Astrocyte (in vitro differentiated cells and primary cell): ENCODE measurements at regions not wholly inside any gene's neighbourhood (a gene's known extent, or its start where the extent isn't known, plus 50 kb on each side); places are given as distances from the start of the nearest gene placed in this dataset.

ENCODE experiments used
- DNase-seq: peaks from one replicate; pipeline ENCODE4 v3.0.0-alpha.2; 2010; ENCODE audit warnings: low read depth
- FAIRE-seq: peaks from 2 replicates; lab custom pipeline; 2011; peaks lifted over from hg19 to GRCh38; lab: Jason Lieb, UNC
- H2AFZ ChIP-seq: 2 replicates; pipeline ENCODE4 v1.6.0; 2012; ENCODE audit warnings: low read depth, low read length, inconsistent platforms
- H3K27ac ChIP-seq: 2 replicates; pipeline ENCODE4 v1.5.1; 2011; ENCODE audit warnings: low read depth, low read length, inconsistent platforms
- H3K27me3 ChIP-seq: 2 replicates; pipeline ENCODE4 v1.6.0; 2011; ENCODE audit warnings: low read length, inconsistent platforms; ENCODE audit not compliant: insufficient read depth
- H3K36me3 ChIP-seq: 2 replicates; pipeline ENCODE4 v1.5.1; 2011; ENCODE audit warnings: low read length, inconsistent platforms; ENCODE audit not compliant: insufficient read depth
- H3K4me1 ChIP-seq: 2 replicates; pipeline ENCODE4 v1.5.1; 2011; ENCODE audit warnings: low read length, inconsistent platforms; ENCODE audit not compliant: insufficient read depth
- H3K4me2 ChIP-seq: 2 replicates; pipeline ENCODE4 v1.6.0; 2012; ENCODE audit warnings: low read length, inconsistent platforms
- H3K4me3 ChIP-seq: 2 replicates; pipeline ENCODE4 v1.5.1; 2011; ENCODE audit warnings: low read depth, mild to moderate bottlenecking, low read length, inconsistent platforms; ENCODE audit not compliant: insufficient read depth
- H3K79me2 ChIP-seq: 2 replicates; pipeline ENCODE4 v1.6.0; 2012; ENCODE audit warnings: mild to moderate bottlenecking, low read length, inconsistent platforms; ENCODE audit not compliant: insufficient read depth
- H3K9ac ChIP-seq: 2 replicates; pipeline ENCODE4 v1.6.0; 2012; ENCODE audit warnings: mild to moderate bottlenecking, low read length, inconsistent platforms
- H3K9me3 ChIP-seq: 2 replicates; pipeline ENCODE4 v1.5.1; 2012; ENCODE audit warnings: low read depth, mild to moderate bottlenecking, low read length, inconsistent platforms; ENCODE audit not compliant: insufficient read depth
- H4K20me1 ChIP-seq: 2 replicates; pipeline ENCODE4 v1.6.0; 2012; ENCODE audit warnings: low read length, inconsistent platforms; ENCODE audit not compliant: insufficient read depth
- H3K27ac Mint-ChIP-seq: one replicate; pipeline ENCODE4 v1.8.0; 2021; ENCODE audit warnings: mild to moderate bottlenecking, mixed read lengths; ENCODE audit not compliant: unreplicated experiment
- H3K27me3 Mint-ChIP-seq: one replicate; pipeline ENCODE4 v1.8.0; 2021; ENCODE audit warnings: low read depth, mixed read lengths; ENCODE audit not compliant: unreplicated experiment
- H3K36me3 Mint-ChIP-seq: one replicate; pipeline ENCODE4 v1.8.0; 2021; ENCODE audit warnings: low read depth, mixed read lengths; ENCODE audit not compliant: unreplicated experiment
- H3K4me1 Mint-ChIP-seq: one replicate; pipeline ENCODE4 v1.8.0; 2021; ENCODE audit warnings: low read depth, mixed read lengths; ENCODE audit not compliant: unreplicated experiment
- H3K4me3 Mint-ChIP-seq: one replicate; pipeline ENCODE4 v1.8.0; 2021; ENCODE audit warnings: mild to moderate bottlenecking, moderate library complexity, mixed read lengths; ENCODE audit not compliant: unreplicated experiment
- H3K9me3 Mint-ChIP-seq: one replicate; pipeline ENCODE4 v1.8.0; 2021; ENCODE audit warnings: mild to moderate bottlenecking, mixed read lengths; ENCODE audit not compliant: unreplicated experiment
- CTCF ChIP-seq: IDR thresholded peaks from 2 replicates; pipeline ENCODE4 v1.5.1; 2011; ENCODE audit warnings: low read depth, mild to moderate bottlenecking, inconsistent platforms, low read length, moderate library complexity; ENCODE audit not compliant: insufficient read depth
- EZH2 ChIP-seq: IDR thresholded peaks from 2 replicates; pipeline ENCODE4 v1.6.1; 2012; ENCODE audit warnings: mild to moderate bottlenecking, low read length, inconsistent platforms; ENCODE audit not compliant: insufficient read depth

GRCh38 chr16:79691007-79691406 is 90.5 kb upstream of the MAF start:
- FAIRE-seq: no peak

GRCh38 chr16:79690159-79690558 is 89.6 kb upstream of the MAF start:
- Histone ChIP-seq H3K27ac (no peak overlapping the region), H3K79me2 (no peaks in the 10 kb centered on the region), H3K36me3 (no peaks in the 10 kb centered on the region), H2AFZ (no peak overlapping the region), H3K4me3 (no peak overlapping the region), H3K4me1 (peaks cover 9% of the 10 kb centered on the region), H3K9me3 (no peaks in the 10 kb centered on the region), H3K9ac (no peak overlapping the region), H3K27me3 (no peaks in the 10 kb centered on the region), H4K20me1 (no peaks in the 10 kb centered on the region), H3K4me2 (no peak overlapping the region)
- no peak for FAIRE-seq
- H3K27me3 Mint-ChIP-seq: no peaks in the 10 kb centered on the region
- no peak overlapping the region for H3K4me3 Mint-ChIP-seq
- peaks cover 2% of the 10 kb centered on the region for H3K9me3 Mint-ChIP-seq
- H3K4me1 Mint-ChIP-seq: no peaks in the 10 kb centered on the region
- H3K27ac Mint-ChIP-seq: no peak overlapping the region
- no peaks in the 10 kb centered on the region for H3K36me3 Mint-ChIP-seq
- DNase-seq: peak; percentile 10
- TF ChIP-seq EZH2 (no peak), CTCF (no peak)

More at GRCh38 chr16:79691007-79691406, 90.5 kb upstream of the MAF start:
- no peaks in the 10 kb centered on the region for H3K79me2 ChIP-seq
- no peaks in the 10 kb centered on the region for H3K4me1 Mint-ChIP-seq
- H3K27ac ChIP-seq: no peak overlapping the region
- H3K27me3 Mint-ChIP-seq: no peaks in the 10 kb centered on the region
- H2AFZ ChIP-seq: no peak overlapping the region
- no peak overlapping the region for H3K27ac Mint-ChIP-seq
- no peak overlapping the region for H3K9ac ChIP-seq
- no peaks in the 10 kb centered on the region for H3K36me3 ChIP-seq
- no peak overlapping the region for H3K4me3 ChIP-seq
- H3K4me3 Mint-ChIP-seq: no peak overlapping the region
- no peaks in the 10 kb centered on the region for H3K36me3 Mint-ChIP-seq
- no peaks in the 10 kb centered on the region for H3K27me3 ChIP-seq
- TF ChIP-seq EZH2 (no peak), CTCF (no peak)
- no peaks in the 10 kb centered on the region for H4K20me1 ChIP-seq
- peaks cover 2% of the 10 kb centered on the region for H3K9me3 Mint-ChIP-seq
- peaks cover 9% of the 10 kb centered on the region for H3K4me1 ChIP-seq
- H3K9me3 ChIP-seq: no peaks in the 10 kb centered on the region
- no peak overlapping the region for H3K4me2 ChIP-seq
- no peak for DNase-seq

- Histone ChIP-seq H2AFZ (no peak overlapping the region), H3K79me2 (no peaks in the 10 kb centered on the region), H4K20me1 (no peaks in the 10 kb centered on the region), H3K36me3 (no peaks in the 10 kb centered on the region), H3K4me3 (no peak overlapping the region), H3K27me3 (no peaks in the 10 kb centered on the region), H3K9me3 (no peaks in the 10 kb centered on the region), H3K9ac (no peak overlapping the region), H3K4me2 (peak overlapping the region; percentile 53), H3K4me1 (peaks cover 9% of the 10 kb centered on the region), H3K27ac (no peak overlapping the region)
- no peaks in the 10 kb centered on the region for H3K4me1 Mint-ChIP-seq
- H3K36me3 Mint-ChIP-seq: no peaks in the 10 kb centered on the region
- TF ChIP-seq CTCF (no peak), EZH2 (no peak)
- DNase-seq: no peak
- no peak overlapping the region for H3K27ac Mint-ChIP-seq
- no peak overlapping the region for H3K4me3 Mint-ChIP-seq
- H3K27me3 Mint-ChIP-seq: no peaks in the 10 kb centered on the region
- no peak for FAIRE-seq
- peaks cover 2% of the 10 kb centered on the region for H3K9me3 Mint-ChIP-seq
Observed at GRCh38 chr16:79687249-79688130, 87.0 kb upstream of the MAF start.
